GM12875 (cell line): ENCODE measurements at regions not wholly inside any gene's neighbourhood (a gene's known extent, or its start where the extent isn't known, plus 50 kb on each side); places are given as distances from the start of the nearest gene placed in this dataset.

Experiments
- H3K4me3 ChIP-seq: one replicate; pipeline ENCODE4 v1.5.1; 2011; ENCODE audit warnings: low read depth, low read length, control low read depth
- TF ChIP-seq, protein P1 (sequence below): IDR thresholded peaks from 2 replicates; pipeline ENCODE4 v1.5.1; 2011; ENCODE audit warnings: low read depth, mild to moderate bottlenecking, control low read depth, inconsistent platforms, low read length, moderate library complexity, borderline replicate concordance; ENCODE audit not compliant: insufficient read depth

DNA sequence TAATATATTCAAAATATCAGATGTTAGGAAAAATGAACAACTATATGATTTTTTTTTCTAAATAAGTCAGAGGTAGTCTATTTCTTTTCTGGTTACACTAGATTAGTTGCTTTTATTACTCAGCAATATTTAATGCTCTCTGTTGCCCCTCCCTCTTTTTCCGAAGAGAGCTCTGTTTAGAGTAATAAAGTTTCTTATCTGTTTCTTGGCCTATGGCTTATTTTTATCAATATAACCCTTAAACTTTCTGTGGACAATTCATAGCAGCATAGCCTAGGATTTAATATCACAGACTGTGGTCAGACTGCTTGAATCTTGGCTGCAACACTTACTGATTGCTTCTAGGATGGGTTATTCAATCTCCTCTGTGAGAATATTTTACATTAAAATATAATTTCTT, 2315.4 kb upstream of the AGA start:
- TF ChIP-seq, protein P1, sequence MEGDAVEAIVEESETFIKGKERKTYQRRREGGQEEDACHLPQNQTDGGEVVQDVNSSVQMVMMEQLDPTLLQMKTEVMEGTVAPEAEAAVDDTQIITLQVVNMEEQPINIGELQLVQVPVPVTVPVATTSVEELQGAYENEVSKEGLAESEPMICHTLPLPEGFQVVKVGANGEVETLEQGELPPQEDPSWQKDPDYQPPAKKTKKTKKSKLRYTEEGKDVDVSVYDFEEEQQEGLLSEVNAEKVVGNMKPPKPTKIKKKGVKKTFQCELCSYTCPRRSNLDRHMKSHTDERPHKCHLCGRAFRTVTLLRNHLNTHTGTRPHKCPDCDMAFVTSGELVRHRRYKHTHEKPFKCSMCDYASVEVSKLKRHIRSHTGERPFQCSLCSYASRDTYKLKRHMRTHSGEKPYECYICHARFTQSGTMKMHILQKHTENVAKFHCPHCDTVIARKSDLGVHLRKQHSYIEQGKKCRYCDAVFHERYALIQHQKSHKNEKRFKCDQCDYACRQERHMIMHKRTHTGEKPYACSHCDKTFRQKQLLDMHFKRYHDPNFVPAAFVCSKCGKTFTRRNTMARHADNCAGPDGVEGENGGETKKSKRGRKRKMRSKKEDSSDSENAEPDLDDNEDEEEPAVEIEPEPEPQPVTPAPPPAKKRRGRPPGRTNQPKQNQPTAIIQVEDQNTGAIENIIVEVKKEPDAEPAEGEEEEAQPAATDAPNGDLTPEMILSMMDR = no peak
- H3K4me3 ChIP-seq = no peak overlapping the region

DNA sequence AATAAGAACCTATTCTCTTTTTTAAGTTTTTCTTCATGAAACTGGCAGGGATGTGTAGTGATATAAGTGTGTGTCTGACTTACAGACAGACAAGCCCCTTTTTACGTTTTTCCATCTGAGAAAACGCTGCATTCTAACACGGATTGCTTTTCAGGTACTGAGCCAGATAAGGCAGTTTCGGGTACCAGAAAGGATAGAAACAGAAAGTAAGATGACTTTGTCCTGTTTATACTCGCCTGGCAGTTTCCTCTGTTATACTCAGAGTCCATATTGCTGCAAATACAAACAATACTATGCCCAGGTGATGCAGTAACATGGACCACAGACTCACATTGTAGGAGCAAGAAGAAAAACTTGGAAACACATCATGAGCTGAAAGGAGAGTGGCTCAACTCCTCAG, 2320.6 kb upstream of the AGA start:
- TF ChIP-seq, protein P1 = no peak
- H3K4me3 ChIP-seq = no peak overlapping the region

DNA sequence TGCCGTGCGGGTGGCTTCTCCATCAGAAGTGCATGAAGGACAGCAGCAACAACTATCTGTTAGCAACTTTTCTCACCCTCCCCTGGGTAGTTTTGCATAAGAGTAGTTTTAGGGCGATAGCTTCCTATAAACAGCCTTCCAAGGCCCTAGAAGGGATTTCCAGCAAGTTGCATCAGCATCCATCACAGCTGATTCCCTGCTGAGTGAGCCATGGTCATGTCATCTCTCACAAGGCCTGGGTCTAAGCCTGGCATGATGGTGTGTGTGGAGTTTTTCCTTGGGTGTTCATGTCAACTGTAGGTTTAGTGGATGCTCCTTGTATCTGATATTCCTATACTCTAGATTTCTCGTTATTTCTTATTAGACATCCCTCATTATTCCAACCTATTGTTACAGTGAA, 2324.7 kb upstream of the AGA start:
- no peak overlapping the region for H3K4me3 ChIP-seq
- TF ChIP-seq, protein P1 = no peak

DNA sequence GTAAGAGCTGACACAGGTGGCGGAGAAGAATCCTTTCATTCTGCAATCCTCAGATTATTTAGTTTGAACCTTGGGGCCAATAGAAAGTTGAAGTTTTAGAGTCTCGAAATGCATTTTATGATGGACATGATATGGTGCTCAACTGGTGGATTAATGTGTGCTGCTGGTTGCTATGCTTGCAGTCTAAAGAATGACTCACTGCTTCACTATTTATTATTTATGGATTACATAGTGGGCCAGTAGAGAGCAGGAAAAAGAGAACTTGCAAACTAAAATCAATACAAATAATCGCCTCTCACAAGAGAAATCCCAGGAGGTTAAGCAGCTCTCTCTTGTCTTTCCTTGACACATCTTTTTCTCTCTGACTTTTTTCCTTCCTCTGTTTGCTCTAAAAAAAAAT, 2326.8 kb upstream of the AGA start:
- TF ChIP-seq, protein P1 = no peak

DNA sequence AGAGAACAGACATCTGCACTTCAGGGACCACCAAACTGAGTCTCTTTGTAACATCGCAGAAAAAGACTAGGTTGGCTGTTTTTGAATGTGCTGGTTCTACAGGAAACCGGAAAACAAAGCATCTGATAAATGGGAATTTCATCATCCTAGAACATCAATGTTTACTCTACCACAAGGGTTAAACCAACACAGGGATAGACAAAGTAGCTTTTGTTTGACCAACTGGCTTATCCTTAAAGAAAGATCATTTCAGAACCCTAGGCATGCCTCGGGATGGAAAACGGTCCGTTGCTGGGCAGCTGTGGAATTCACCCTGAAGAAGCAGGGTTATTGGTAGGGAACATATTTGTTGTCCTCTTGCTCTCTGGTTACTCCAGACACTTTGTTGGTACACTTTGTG, 2355.5 kb upstream of the AGA start:
- TF ChIP-seq, protein P1 = no peak
- no peak overlapping the region for H3K4me3 ChIP-seq

More for the DNA sequence above, 2326.8 kb upstream of the AGA start:
- H3K4me3 ChIP-seq = no peak overlapping the region

DNA sequence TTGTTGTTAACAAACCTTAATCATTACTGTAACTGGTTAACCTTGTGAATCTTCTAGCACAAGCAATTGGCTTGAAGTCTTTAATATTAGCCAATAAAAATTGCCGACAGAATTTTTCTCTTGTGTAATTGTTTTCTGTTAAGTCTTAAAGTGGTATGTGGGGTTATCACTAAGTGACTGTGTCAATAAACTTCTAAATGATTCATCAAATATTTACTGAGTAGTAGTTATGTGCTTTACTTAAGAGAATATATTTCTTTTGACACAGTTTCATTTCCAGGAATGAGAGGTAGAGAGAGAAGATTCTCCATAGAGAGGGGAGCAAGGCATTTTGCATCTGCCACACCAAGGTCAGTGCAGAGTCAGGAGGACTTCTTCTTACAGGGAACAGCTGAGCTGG, 2361.6 kb upstream of the AGA start:
- TF ChIP-seq, protein P1 = no peak
- H3K4me3 ChIP-seq = no peak overlapping the region

DNA sequence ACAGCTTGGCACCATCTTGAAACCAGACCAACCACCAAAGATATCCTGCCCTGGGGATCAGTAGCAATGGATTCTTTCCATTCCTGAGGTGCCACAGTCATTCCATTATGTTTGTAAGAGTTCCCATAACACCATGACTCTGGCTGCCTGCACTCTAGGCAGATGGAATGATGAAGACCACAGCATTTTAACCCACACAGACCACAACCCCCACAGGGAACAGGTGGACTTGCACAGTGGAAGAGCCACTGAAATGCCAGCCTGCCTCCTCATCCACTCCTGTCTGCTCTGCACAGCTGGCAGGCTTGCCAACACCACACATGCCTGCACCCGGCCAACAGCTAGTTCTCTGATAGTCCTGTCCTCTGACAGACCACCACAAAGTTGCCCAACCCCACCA, 2362.2 kb upstream of the AGA start:
- TF ChIP-seq, protein P1 = no peak
- H3K4me3 ChIP-seq = no peak overlapping the region
